T1000 (cell line): ENCODE measurements at regions not wholly inside any gene's neighbourhood (a gene's known extent, or its start where the extent isn't known, plus 50 kb on each side); places are given as distances from the start of the nearest gene placed in this dataset.

Experiments
- DNase-seq: peaks from one replicate; lab custom pipeline; 2025; ENCODE audit warnings: mixed read lengths; lab: John Stamatoyannopoulos, UW

- DNase-seq, result no peak
Observed at GRCh38 chr2:3099860-3100234, 277.8 kb downstream of the EIPR1 start.

- no peak for DNase-seq
Observed at GRCh38 chr2:3099145-3099859, 278.3 kb downstream of the EIPR1 start.

GRCh38 chr2:3098231-3098630, 279.4 kb downstream of the EIPR1 start:
- DNase-seq, result no peak

- DNase-seq, result no peak
Observed at GRCh38 chr2:3097804-3098203, 279.8 kb downstream of the EIPR1 start.

GRCh38 chr2:3094999-3095958, 282.3 kb downstream of the EIPR1 start:
- DNase-seq, result no peak

GRCh38 chr2:3094318-3094717, 283.3 kb downstream of the EIPR1 start:
- DNase-seq, result no peak

GRCh38 chr2:3091696-3092095, 285.9 kb downstream of the EIPR1 start:
- no peak for DNase-seq

- no peak for DNase-seq
Observed at GRCh38 chr2:3082705-3083104, 294.9 kb downstream of the EIPR1 start.

GRCh38 chr2:3079959-3080948, 297.4 kb downstream of the EIPR1 start:
- DNase-seq, result no peak

- DNase-seq, result no peak
Observed at GRCh38 chr2:3079466-3079865, 298.2 kb downstream of the EIPR1 start.

- DNase-seq, result no peak
Observed at GRCh38 chr2:3078684-3079083, 298.9 kb downstream of the EIPR1 start.

- no peak for DNase-seq
Observed at GRCh38 chr2:3076848-3077642, 300.6 kb downstream of the EIPR1 start.

GRCh38 chr2:3075991-3076340, 301.7 kb downstream of the EIPR1 start:
- DNase-seq, result no peak

GRCh38 chr2:3075316-3075990, 302.2 kb downstream of the EIPR1 start:
- DNase-seq, result no peak

- no peak for DNase-seq
Observed at GRCh38 chr2:3073704-3074103, 303.9 kb downstream of the EIPR1 start.

- no peak for DNase-seq
Observed at GRCh38 chr2:3073041-3073595, 304.5 kb downstream of the EIPR1 start.

- DNase-seq, result no peak
Observed at GRCh38 chr2:3071685-3072263, 305.8 kb downstream of the EIPR1 start.

GRCh38 chr2:3066831-3067230, 310.8 kb downstream of the EIPR1 start:
- DNase-seq, result no peak

GRCh38 chr2:3065928-3066327, 311.7 kb downstream of the EIPR1 start:
- no peak for DNase-seq
